ENCODE measurements at regions not wholly inside any gene's neighbourhood (a gene's known extent, or its start where the extent isn't known, plus 50 kb on each side); places are given as distances from the start of the nearest gene placed in this dataset.
"Not testable (repeated sequence)": the region's sequence is repeated elsewhere in the genome, so short reads cannot be mapped to it uniquely, and the experiment has no call there.

- ChIA-PET CTCF (interaction anchor here (1.3 kb wide), 1 partner anchor 35 kb away, joined by 4 read pairs; no protein-coding TSS in a partner anchor), POLR2A (no interaction called here)
- intact Hi-C loops (cut with DNase I, micrococcal nuclease), result no loop called here
- ATAC-seq, result no peak
- Mint-ChIP-seq H3K4me1 (peaks cover 13% of the 10 kb centered on the region), H3K4me3 (no peak overlapping the region), H3K27ac (no peak overlapping the region), H3K27me3 (peaks cover 7% of the 10 kb centered on the region), H3K9me3 (ENCODE audit: low read depth) (no peaks in the 10 kb centered on the region), H3K36me3 (ENCODE audit: low read depth) (no peaks in the 10 kb centered on the region)
- DNase-seq, result no peak
These were observed 162.9 kb upstream of the WWC1 start for GRCh38 chr5:168128557-168128956.

DNA sequence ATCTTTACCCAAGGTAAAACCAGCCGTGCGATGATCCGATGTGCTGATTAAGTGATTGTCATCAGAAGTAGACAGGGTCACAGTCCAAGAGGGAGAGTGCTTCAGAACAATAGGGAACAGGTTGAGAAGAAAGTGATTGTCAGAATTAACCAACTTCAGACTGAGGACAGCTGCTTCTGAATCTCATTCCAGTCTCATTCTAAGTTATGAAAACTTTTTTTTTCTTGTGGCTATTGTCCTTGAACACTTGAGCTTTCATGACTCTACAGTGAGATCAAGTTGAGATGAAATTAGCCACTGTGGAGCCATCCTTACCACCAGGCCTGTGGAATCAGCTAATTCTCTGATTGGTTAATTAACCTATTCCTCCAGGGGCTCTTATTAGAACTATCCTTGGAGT is 159.9 kb upstream of the WWC1 start:
- intact Hi-C loops (cut with DNase I, micrococcal nuclease), result no loop called here
- CTCF ChIA-PET, result no interaction called here
- no peak for ATAC-seq

GRCh38 chr5:168132241-168132641 is 159.2 kb upstream of the WWC1 start:
- DNase-seq (no peak), ATAC-seq (no peak)
- intact Hi-C loops (cut with DNase I, micrococcal nuclease), result no loop called here
- Mint-ChIP-seq H3K4me1 (peaks cover 4% of the 10 kb centered on the region), H3K27ac (no peak overlapping the region), H3K9me3 (ENCODE audit: low read depth) (no peaks in the 10 kb centered on the region), H3K4me3 (no peak overlapping the region), H3K27me3 (peaks cover 13% of the 10 kb centered on the region), H3K36me3 (ENCODE audit: low read depth) (no peaks in the 10 kb centered on the region)
- ChIA-PET POLR2A (no interaction called here), CTCF (interaction anchor here (1.1 kb wide), 1 partner anchor 9 kb away, joined by 3 read pairs; no protein-coding TSS in a partner anchor)

More for the DNA sequence above, 159.9 kb upstream of the WWC1 start:
- DNase-seq, result no peak
- no peak overlapping the region for H3K4me3 Mint-ChIP-seq
- H3K27ac Mint-ChIP-seq, result no peak overlapping the region
- H3K4me1 Mint-ChIP-seq, result peaks cover 4% of the 10 kb centered on the region
- POLR2A ChIA-PET, result no interaction called here
- peaks cover 13% of the 10 kb centered on the region for H3K27me3 Mint-ChIP-seq
- H3K9me3 Mint-ChIP-seq (ENCODE audit: low read depth), result no peaks in the 10 kb centered on the region
- no peaks in the 10 kb centered on the region for H3K36me3 Mint-ChIP-seq (ENCODE audit: low read depth)

DNA sequence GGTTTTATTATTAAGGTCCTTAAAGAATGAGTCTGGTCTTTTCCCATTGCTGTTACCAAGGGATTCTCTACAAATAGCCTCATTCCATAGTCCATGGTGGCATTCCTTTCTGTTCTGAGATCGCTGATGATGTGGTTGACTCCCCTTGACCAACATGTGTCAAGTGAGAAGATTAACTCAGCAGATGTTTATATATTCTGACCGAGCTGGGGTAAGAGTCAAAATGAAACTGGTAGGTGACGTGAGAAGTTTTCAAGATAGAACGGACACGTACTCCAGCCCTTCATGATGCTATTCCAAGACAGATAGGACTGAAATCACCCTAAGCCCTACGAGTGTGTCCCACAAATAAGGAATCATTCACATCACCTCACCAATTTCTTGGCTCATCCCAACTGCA is 155.5 kb upstream of the WWC1 start:
- Mint-ChIP-seq H3K36me3 (ENCODE audit: low read depth) (no peaks in the 10 kb centered on the region), H3K4me3 (no peak overlapping the region), H3K9me3 (ENCODE audit: low read depth) (no peaks in the 10 kb centered on the region), H3K27me3 (peaks cover 15% of the 10 kb centered on the region), H3K27ac (no peak overlapping the region), H3K4me1 (peaks cover 4% of the 10 kb centered on the region)
- CTCF ChIA-PET, result interaction anchor here (0.6 to 1.0 kb wide), 2 partner anchors 70 to 85 kb away, joined by 3 to 4 read pairs; no protein-coding TSS in a partner anchor
- POLR2A ChIA-PET, result no interaction called here
- ATAC-seq (no peak), DNase-seq (no peak)
- intact Hi-C loops (cut with DNase I, micrococcal nuclease), result no loop called here

GRCh38 chr5:168136340-168136739 is 155.1 kb upstream of the WWC1 start:
- ChIA-PET CTCF (interaction anchor here (0.6 to 1.0 kb wide), 3 partner anchors 71 to 157 kb away, joined by 3 to 4 read pairs (median 3); no protein-coding TSS in a partner anchor), POLR2A (no interaction called here)
- DNase-seq (no peak), ATAC-seq (no peak)
- Mint-ChIP-seq H3K27ac (no peak overlapping the region), H3K36me3 (ENCODE audit: low read depth) (no peaks in the 10 kb centered on the region), H3K9me3 (ENCODE audit: low read depth) (no peaks in the 10 kb centered on the region), H3K4me1 (peaks cover 4% of the 10 kb centered on the region), H3K4me3 (no peak overlapping the region), H3K27me3 (peaks cover 15% of the 10 kb centered on the region)
- intact Hi-C loops (cut with DNase I, micrococcal nuclease), result no loop called here

DNA sequence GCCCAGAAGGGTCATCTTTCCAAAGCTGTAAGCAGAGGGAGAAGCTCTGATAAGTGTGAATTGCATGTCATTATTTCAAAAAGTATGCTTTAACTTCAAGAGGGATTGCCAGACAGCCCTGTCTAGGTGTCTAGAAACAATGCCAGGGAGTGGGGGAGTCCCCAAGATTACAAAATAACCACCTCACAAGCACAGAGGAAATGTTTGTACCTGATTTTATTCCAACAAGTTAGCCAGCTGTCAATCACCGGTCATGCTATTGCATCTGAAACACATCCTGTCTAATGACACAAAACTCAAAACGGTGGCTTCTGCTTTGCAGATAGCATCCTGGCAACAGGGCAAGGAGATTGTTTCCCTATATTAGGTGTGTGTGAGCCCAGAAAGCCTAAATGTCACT is 154.2 kb upstream of the WWC1 start:
- intact Hi-C loops (cut with DNase I, micrococcal nuclease), result no loop called here
- H3K27me3 Mint-ChIP-seq, result peaks cover 14% of the 10 kb centered on the region
- no peak for ATAC-seq
- H3K4me3 Mint-ChIP-seq, result no peak overlapping the region
- POLR2A ChIA-PET, result no interaction called here
- no peaks in the 10 kb centered on the region for H3K9me3 Mint-ChIP-seq (ENCODE audit: low read depth)
- H3K27ac Mint-ChIP-seq, result no peak overlapping the region
- no peak for DNase-seq
- H3K36me3 Mint-ChIP-seq (ENCODE audit: low read depth), result no peaks in the 10 kb centered on the region
- CTCF ChIA-PET, result interaction anchor here (0.6 kb wide), 1 partner anchor 197 kb away, joined by 3 read pairs; no protein-coding TSS in a partner anchor
- peaks cover 4% of the 10 kb centered on the region for H3K4me1 Mint-ChIP-seq

DNA sequence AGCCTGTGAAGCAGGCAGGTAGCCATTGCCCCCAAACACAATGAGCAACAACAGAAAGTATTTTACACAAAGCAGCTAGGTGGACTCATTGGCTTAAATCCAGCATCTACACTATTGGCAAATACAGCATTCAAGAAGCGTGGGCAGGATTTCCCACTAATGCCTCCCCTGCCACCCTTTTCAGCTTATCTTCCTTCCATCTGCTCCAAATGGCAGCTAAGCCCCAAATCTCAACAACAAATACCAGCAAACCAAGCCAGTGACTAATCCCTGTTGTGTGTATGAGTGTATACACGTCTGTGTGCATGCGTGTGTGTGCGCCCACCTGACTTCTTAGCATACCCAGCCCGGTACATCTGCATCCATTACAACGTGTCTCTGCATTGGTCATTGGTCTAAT is 151.2 kb upstream of the WWC1 start:
- Mint-ChIP-seq H3K9me3 (ENCODE audit: low read depth) (no peaks in the 10 kb centered on the region), H3K4me1 (peaks cover 4% of the 10 kb centered on the region), H3K4me3 (no peak overlapping the region), H3K27ac (no peak overlapping the region), H3K36me3 (ENCODE audit: low read depth) (no peaks in the 10 kb centered on the region), H3K27me3 (peaks cover 3% of the 10 kb centered on the region)
- no peak for ATAC-seq
- CTCF ChIA-PET, result interaction anchor here (1.2 kb wide), 1 partner anchor 80 kb away, joined by 3 read pairs; no protein-coding TSS in a partner anchor
- intact Hi-C loops (cut with DNase I, micrococcal nuclease), result no loop called here
- POLR2A ChIA-PET, result no interaction called here
- no peak for DNase-seq

DNA sequence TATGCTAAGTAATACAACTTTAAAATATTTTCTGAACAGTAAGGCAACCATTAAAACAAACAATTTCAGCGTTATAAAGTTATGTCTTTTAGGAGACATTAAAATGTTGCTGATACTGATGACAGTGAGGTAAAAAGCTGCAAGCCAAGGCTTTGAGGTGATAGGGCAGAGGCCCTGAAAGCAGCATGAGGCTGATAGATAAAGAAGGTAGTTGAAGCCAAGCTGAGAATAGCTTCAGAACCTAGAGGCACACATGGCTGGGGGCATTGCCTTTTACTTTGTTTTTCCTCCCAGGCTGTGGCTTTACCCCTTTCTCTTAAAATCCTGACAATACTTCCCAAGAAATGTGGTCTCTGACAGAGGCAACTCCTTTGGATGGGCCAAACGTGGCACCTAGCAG is 149.0 kb upstream of the WWC1 start:
- Mint-ChIP-seq H3K36me3 (ENCODE audit: low read depth) (no peaks in the 10 kb centered on the region), H3K27ac (no peak overlapping the region), H3K27me3 (peaks cover 3% of the 10 kb centered on the region), H3K4me3 (no peak overlapping the region), H3K9me3 (ENCODE audit: low read depth) (no peaks in the 10 kb centered on the region), H3K4me1 (no peaks in the 10 kb centered on the region)
- CTCF ChIA-PET, result no interaction called here
- intact Hi-C loops (cut with DNase I, micrococcal nuclease), result no loop called here
- ATAC-seq (no peak), DNase-seq (no peak)
- POLR2A ChIA-PET, result no interaction called here

- H3K27ac Mint-ChIP-seq; H3K36me3 Mint-ChIP-seq (ENCODE audit: low read depth); H3K27me3 Mint-ChIP-seq; H3K4me3 Mint-ChIP-seq; H3K9me3 Mint-ChIP-seq (ENCODE audit: low read depth); H3K4me1 Mint-ChIP-seq; intact Hi-C loops (cut with DNase I, micrococcal nuclease); POLR2A ChIA-PET; ATAC-seq; DNase-seq: not testable (repeated sequence)
- CTCF ChIA-PET, result interaction anchor here (0.6 kb wide), 1 partner anchor 1394 kb away, joined by 3 read pairs; no protein-coding TSS in a partner anchor
These were observed 147.9 kb upstream of the WWC1 start for GRCh38 chr5:168143521-168143920.

DNA sequence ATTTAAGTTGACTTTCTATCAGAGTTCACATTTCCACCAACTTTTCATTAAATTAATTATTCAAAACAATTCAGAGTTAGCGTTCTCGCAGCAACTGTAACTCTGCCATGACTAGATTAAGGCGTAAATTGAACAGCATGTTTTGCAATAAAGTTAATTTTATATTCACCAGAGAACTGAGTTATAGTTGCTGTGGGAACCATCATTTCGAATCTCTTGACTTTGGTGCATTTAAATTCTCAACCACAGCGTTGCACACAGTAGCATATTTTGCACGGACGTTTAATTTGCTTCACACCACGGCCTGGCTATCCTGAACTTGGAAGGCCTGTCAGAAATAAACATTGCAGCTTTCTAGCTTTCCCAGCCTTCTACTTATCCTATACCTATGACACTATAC is 144.3 kb upstream of the WWC1 start:
- Mint-ChIP-seq H3K27ac (no peak overlapping the region), H3K9me3 (ENCODE audit: low read depth) (no peaks in the 10 kb centered on the region), H3K27me3 (peaks cover 4% of the 10 kb centered on the region), H3K4me1 (no peaks in the 10 kb centered on the region), H3K36me3 (ENCODE audit: low read depth) (no peaks in the 10 kb centered on the region), H3K4me3 (no peak overlapping the region)
- intact Hi-C loops (cut with DNase I, micrococcal nuclease), result no loop called here
- ATAC-seq (no peak), DNase-seq (no peak)
- POLR2A ChIA-PET, result no interaction called here
- CTCF ChIA-PET, result no interaction called here

GRCh38 chr5:168147568-168148360 is 143.7 kb upstream of the WWC1 start:
- POLR2A ChIA-PET, result no interaction called here
- Mint-ChIP-seq H3K27me3 (peaks cover 4% of the 10 kb centered on the region), H3K27ac (no peak overlapping the region), H3K4me3 (no peak overlapping the region), H3K4me1 (no peaks in the 10 kb centered on the region), H3K9me3 (ENCODE audit: low read depth) (no peaks in the 10 kb centered on the region), H3K36me3 (ENCODE audit: low read depth) (no peaks in the 10 kb centered on the region)
- ATAC-seq (no peak), DNase-seq (no peak)
- intact Hi-C loops (cut with DNase I, micrococcal nuclease), result no loop called here
- CTCF ChIA-PET, result no interaction called here

- no peak overlapping the region for H3K27ac Mint-ChIP-seq
- no peaks in the 10 kb centered on the region for H3K36me3 Mint-ChIP-seq (ENCODE audit: low read depth)
- peaks cover 6% of the 10 kb centered on the region for H3K27me3 Mint-ChIP-seq
- ChIA-PET CTCF (no interaction called here), POLR2A (no interaction called here)
- ATAC-seq, result no peak
- no peaks in the 10 kb centered on the region for H3K9me3 Mint-ChIP-seq (ENCODE audit: low read depth)
- DNase-seq, result no peak
- no peak overlapping the region for H3K4me3 Mint-ChIP-seq
- intact Hi-C loops (cut with DNase I, micrococcal nuclease), result no loop called here
- H3K4me1 Mint-ChIP-seq, result no peaks in the 10 kb centered on the region
These were observed 140.4 kb upstream of the WWC1 start for GRCh38 chr5:168151041-168151440.
